Memory B cell (primary cell): ENCODE measurements at regions not wholly inside any gene's neighbourhood (a gene's known extent, or its start where the extent isn't known, plus 50 kb on each side); places are given as distances from the start of the nearest gene placed in this dataset.

Experiments
- ATAC-seq: fragments of 150-1000 bp; cut with Tn5 transposase; 2 replicates; pipeline ENCODE4 v1.10.0; 2021; ENCODE audit warnings: low read depth, mild to moderate bottlenecking, moderate library complexity
- DNase-seq, 2 donors: peaks; one replicate each; pipeline ENCODE4 v3.0.0; 2022; ENCODE audit warnings: low spot score in 2 of 2
- H3K27ac Mint-ChIP-seq: one replicate; pipeline ENCODE4 v1.8.0; 2022; ENCODE audit warnings: mild to moderate bottlenecking, moderate library complexity, mixed read lengths
- H3K27me3 Mint-ChIP-seq: one replicate; pipeline ENCODE4 v1.8.0; 2022; ENCODE audit warnings: mixed read lengths
- H3K36me3 Mint-ChIP-seq: one replicate; pipeline ENCODE4 v1.8.0; 2022; ENCODE audit warnings: mild to moderate bottlenecking, mixed read lengths
- H3K4me1 Mint-ChIP-seq: one replicate; pipeline ENCODE4 v1.8.0; 2022; ENCODE audit warnings: mixed read lengths
- H3K4me3 Mint-ChIP-seq: one replicate; pipeline ENCODE4 v1.8.0; 2022; ENCODE audit warnings: mild to moderate bottlenecking, moderate library complexity, mixed read lengths
- H3K9me3 Mint-ChIP-seq: one replicate; pipeline ENCODE4 v1.8.0; 2022; ENCODE audit warnings: mixed read lengths

- peaks cover 2% of the 10 kb centered on the region for H3K9me3 Mint-ChIP-seq
- H3K36me3 Mint-ChIP-seq: no peaks in the 10 kb centered on the region
- no peaks in the 10 kb centered on the region for H3K4me1 Mint-ChIP-seq
- no peak overlapping the region for H3K4me3 Mint-ChIP-seq
- H3K27ac Mint-ChIP-seq: no peak overlapping the region
- ATAC-seq (no peak), DNase-seq (no peak)
- H3K27me3 Mint-ChIP-seq: peaks cover 25% of the 10 kb centered on the region
Measured at GRCh38 chr2:105621038-105621437, 123.7 kb upstream of the NCK2 start.

DNA sequence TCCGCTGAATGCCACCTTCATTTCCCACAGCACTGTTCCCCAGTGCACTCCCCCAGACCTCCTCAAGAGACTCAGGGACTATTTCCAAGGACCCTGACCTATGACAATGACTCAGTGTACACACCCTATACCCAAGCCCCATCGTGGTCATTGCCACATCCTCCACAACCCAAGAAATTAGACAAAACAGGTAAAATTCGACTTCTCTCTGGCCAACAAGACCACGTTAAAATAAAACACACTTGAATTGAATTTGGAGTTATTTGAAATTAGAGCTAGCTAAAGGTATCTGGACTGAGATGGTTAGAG is 126.4 kb upstream of the NCK2 start:
- Mint-ChIP-seq H3K27ac (no peak overlapping the region), H3K36me3 (no peaks in the 10 kb centered on the region), H3K4me1 (no peaks in the 10 kb centered on the region)

GRCh38 chr2:105617631-105618350 is 126.9 kb upstream of the NCK2 start:
- Mint-ChIP-seq H3K27ac (no peak overlapping the region), H3K36me3 (no peaks in the 10 kb centered on the region), H3K4me1 (no peaks in the 10 kb centered on the region), H3K27me3 (peaks cover 18% of the 10 kb centered on the region), H3K4me3 (no peak overlapping the region), H3K9me3 (no peaks in the 10 kb centered on the region)
- DNase-seq (no peak), ATAC-seq (no peak)

More for the DNA sequence above, 126.4 kb upstream of the NCK2 start:
- Mint-ChIP-seq H3K9me3 (no peaks in the 10 kb centered on the region), H3K27me3 (peaks cover 18% of the 10 kb centered on the region), H3K4me3 (no peak overlapping the region)
- DNase-seq (no peak), ATAC-seq (no peak)

- ATAC-seq: no peak
- Mint-ChIP-seq H3K27ac (no peak overlapping the region), H3K27me3 (peaks cover 8% of the 10 kb centered on the region), H3K36me3 (no peaks in the 10 kb centered on the region), H3K9me3 (no peaks in the 10 kb centered on the region), H3K4me1 (no peaks in the 10 kb centered on the region), H3K4me3 (no peak overlapping the region)
- no peak for DNase-seq
Measured at GRCh38 chr2:105615305-105615704, 129.4 kb upstream of the NCK2 start.

DNA sequence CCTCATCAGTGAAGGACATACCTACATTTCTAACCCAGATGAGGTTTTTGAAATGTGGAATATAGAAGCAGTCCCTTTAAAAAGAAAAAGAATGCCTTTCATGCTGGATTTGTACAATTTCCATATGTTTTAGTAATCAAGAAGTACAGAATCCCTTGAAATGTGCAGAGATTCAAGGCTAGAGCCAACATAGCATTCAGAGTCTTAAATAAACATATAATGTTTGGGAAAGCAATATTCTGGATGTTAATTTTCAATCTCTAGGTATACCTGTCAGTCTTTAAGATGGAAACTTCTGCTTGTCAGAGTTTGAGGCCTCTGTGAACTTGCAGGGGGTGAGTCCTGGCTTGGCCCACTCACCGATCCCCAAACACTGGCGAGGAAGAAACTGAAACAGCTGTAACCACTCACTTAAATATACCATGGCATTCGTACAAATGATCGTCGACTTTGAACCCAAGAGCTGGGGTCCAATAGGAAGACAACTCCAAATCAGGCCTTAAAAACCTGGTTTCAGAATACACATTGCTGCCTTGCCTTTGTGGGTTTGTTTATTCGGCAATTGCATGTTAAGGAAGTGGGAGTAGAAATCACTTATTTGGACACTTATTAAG is 132.8 kb upstream of the NCK2 start:
- H3K9me3 Mint-ChIP-seq: no peaks in the 10 kb centered on the region

DNA sequence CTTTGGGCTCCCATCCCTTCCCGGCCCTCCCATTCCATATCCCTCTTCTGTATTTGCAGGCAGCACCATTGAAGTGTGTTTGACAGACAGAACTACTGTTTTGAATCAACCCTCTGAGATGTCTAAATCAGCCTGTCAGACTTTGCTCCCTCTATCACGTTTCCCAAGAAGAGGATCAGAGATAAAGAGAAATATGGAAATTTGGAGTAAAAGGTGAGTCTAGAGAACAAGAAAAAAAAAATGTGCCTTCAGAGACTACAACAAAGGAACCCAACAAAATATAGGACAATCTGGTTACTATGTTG is 133.4 kb upstream of the NCK2 start:
- H3K9me3 Mint-ChIP-seq: no peaks in the 10 kb centered on the region
- no peak overlapping the region for H3K27ac Mint-ChIP-seq
- no peaks in the 10 kb centered on the region for H3K4me1 Mint-ChIP-seq
- no peaks in the 10 kb centered on the region for H3K36me3 Mint-ChIP-seq
- ATAC-seq (no peak), DNase-seq (no peak)
- H3K27me3 Mint-ChIP-seq: no peaks in the 10 kb centered on the region
- no peak overlapping the region for H3K4me3 Mint-ChIP-seq

More for the DNA sequence above, 132.8 kb upstream of the NCK2 start:
- DNase-seq (no peak), ATAC-seq (no peak)
- H3K4me3 Mint-ChIP-seq: no peak overlapping the region
- H3K27ac Mint-ChIP-seq: no peak overlapping the region
- H3K4me1 Mint-ChIP-seq: no peaks in the 10 kb centered on the region
- no peaks in the 10 kb centered on the region for H3K36me3 Mint-ChIP-seq
- no peaks in the 10 kb centered on the region for H3K27me3 Mint-ChIP-seq

- DNase-seq (no peak), ATAC-seq (no peak)
- Mint-ChIP-seq H3K36me3 (no peaks in the 10 kb centered on the region), H3K27ac (no peak overlapping the region), H3K4me1 (no peaks in the 10 kb centered on the region), H3K9me3 (no peaks in the 10 kb centered on the region), H3K27me3 (no peaks in the 10 kb centered on the region), H3K4me3 (no peak overlapping the region)
Measured at GRCh38 chr2:105610576-105611332, 134.0 kb upstream of the NCK2 start.

DNA sequence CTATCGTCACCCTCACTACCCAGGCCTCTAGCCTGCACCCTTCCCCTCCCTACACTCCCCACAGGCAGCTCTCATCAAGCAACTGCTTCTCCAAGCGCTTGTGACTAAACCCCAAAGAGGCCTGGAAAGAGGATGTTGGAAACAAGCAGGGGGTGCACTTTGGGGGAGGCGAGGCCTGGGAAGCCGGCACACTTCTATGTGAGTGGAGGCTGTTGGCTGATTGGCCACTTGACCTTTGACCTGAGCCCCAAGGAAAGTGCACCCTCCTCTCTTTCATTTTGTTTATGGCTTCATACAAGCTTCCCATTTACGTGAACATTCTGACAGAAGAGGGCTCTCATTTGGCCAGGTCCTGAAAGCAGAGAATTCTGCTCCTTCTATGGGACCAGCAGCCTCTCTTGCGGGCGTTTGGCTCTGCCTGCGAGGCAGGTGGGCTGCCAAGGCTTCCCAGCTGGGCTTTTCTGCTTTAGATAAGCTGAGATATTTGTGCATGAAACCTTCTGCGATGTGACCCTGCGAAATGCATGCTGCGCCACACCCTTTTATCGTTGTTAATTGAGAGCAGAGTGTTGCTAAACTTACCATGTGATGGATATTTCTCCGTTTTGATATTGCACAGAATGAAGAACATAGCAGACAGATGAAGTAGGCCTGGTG is 134.8 kb upstream of the NCK2 start:
- no peaks in the 10 kb centered on the region for H3K9me3 Mint-ChIP-seq
- DNase-seq (no peak), ATAC-seq (no peak)
- no peak overlapping the region for H3K27ac Mint-ChIP-seq
- H3K27me3 Mint-ChIP-seq: no peaks in the 10 kb centered on the region
- no peak overlapping the region for H3K4me3 Mint-ChIP-seq
- H3K4me1 Mint-ChIP-seq: no peaks in the 10 kb centered on the region
- H3K36me3 Mint-ChIP-seq: no peaks in the 10 kb centered on the region

GRCh38 chr2:105607920-105608504 is 136.7 kb upstream of the NCK2 start:
- Mint-ChIP-seq H3K4me3 (no peak overlapping the region), H3K27ac (no peak overlapping the region), H3K4me1 (no peaks in the 10 kb centered on the region), H3K27me3 (no peaks in the 10 kb centered on the region), H3K9me3 (no peaks in the 10 kb centered on the region), H3K36me3 (no peaks in the 10 kb centered on the region)
- DNase-seq (no peak), ATAC-seq (no peak)

DNA sequence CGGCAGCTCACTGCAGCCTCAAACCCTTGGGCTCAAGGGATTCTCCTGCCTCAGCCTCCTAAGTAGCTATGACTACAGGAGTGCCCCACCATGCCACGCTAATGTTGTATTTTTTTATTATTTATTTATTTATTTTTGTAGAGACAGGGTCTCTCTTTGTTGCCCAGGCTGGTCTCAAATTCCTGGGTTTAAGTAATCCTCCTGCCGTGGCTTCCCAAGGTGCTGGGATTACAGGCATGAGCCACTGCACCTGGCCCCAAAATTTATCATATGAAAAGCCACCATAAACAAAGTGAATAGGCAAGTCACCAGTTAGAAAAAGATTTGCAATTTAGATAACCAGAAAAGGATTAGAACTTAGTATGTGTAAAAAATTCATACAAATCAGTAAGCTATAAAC is 138.6 kb upstream of the NCK2 start:
- peaks cover 4% of the 10 kb centered on the region for H3K27me3 Mint-ChIP-seq
- no peak overlapping the region for H3K27ac Mint-ChIP-seq
- H3K36me3 Mint-ChIP-seq: no peaks in the 10 kb centered on the region
- no peaks in the 10 kb centered on the region for H3K4me1 Mint-ChIP-seq
- DNase-seq (no peak), ATAC-seq (no peak)
- H3K9me3 Mint-ChIP-seq: no peaks in the 10 kb centered on the region
- H3K4me3 Mint-ChIP-seq: no peak overlapping the region

- Mint-ChIP-seq H3K4me3 (no peak overlapping the region), H3K4me1 (no peaks in the 10 kb centered on the region), H3K36me3 (no peaks in the 10 kb centered on the region), H3K27me3 (peaks cover 10% of the 10 kb centered on the region), H3K9me3 (no peaks in the 10 kb centered on the region), H3K27ac (no peak overlapping the region)
- ATAC-seq (no peak), DNase-seq (no peak)
Measured at GRCh38 chr2:105604938-105605337, 139.8 kb upstream of the NCK2 start.

GRCh38 chr2:105600949-105601794 is 143.5 kb upstream of the NCK2 start:
- H3K27me3 Mint-ChIP-seq: peaks cover 13% of the 10 kb centered on the region
- ATAC-seq: no peak
- H3K4me1 Mint-ChIP-seq: no peaks in the 10 kb centered on the region
- DNase-seq: no peak
- no peak overlapping the region for H3K4me3 Mint-ChIP-seq
- no peak overlapping the region for H3K27ac Mint-ChIP-seq
- no peaks in the 10 kb centered on the region for H3K9me3 Mint-ChIP-seq
- no peaks in the 10 kb centered on the region for H3K36me3 Mint-ChIP-seq

GRCh38 chr2:105600602-105600948 is 144.1 kb upstream of the NCK2 start:
- H3K4me3 Mint-ChIP-seq: no peak overlapping the region
- H3K9me3 Mint-ChIP-seq: no peaks in the 10 kb centered on the region
- H3K36me3 Mint-ChIP-seq: no peaks in the 10 kb centered on the region
- DNase-seq (no peak), ATAC-seq (no peak)
- H3K27me3 Mint-ChIP-seq: peaks cover 13% of the 10 kb centered on the region
- H3K4me1 Mint-ChIP-seq: peaks cover 3% of the 10 kb centered on the region
- no peak overlapping the region for H3K27ac Mint-ChIP-seq
